ENCODE measurements at regions not wholly inside any gene's neighbourhood (a gene's known extent, or its start where the extent isn't known, plus 50 kb on each side); places are given as distances from the start of the nearest gene placed in this dataset.
"Not testable (repeated sequence)": the region's sequence is repeated elsewhere in the genome, so short reads cannot be mapped to it uniquely, and the experiment has no call there.

GRCh38 chrX:130552444-130553073, 150.8 kb downstream of the RBMX2 start:
- no peak for DNase-seq

DNA sequence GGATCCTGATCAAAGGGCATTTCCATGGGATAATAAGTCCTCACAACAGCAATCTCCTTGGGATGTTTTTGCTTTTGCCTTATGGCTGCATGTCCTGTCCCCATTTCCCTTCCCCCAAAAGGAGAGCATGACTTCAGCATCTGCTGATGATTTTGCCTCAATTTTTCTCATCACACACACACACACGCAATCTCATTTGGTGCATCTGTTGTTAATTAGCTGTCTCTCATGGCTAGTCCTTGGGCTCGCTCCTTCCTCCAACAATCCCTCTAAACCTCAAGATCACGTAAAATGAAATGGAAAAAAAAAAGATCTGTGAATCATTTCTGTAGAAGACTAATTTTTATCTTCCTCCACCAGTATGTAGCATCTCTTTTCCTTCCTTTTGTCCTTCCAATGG, 153.6 kb downstream of the RBMX2 start:
- DNase-seq: no peak

GRCh38 chrX:130555757-130556156, 154.0 kb downstream of the RBMX2 start:
- no peak for DNase-seq

- DNase-seq: no peak
These were observed 155.2 kb downstream of the RBMX2 start for GRCh38 chrX:130556951-130557350.

DNA sequence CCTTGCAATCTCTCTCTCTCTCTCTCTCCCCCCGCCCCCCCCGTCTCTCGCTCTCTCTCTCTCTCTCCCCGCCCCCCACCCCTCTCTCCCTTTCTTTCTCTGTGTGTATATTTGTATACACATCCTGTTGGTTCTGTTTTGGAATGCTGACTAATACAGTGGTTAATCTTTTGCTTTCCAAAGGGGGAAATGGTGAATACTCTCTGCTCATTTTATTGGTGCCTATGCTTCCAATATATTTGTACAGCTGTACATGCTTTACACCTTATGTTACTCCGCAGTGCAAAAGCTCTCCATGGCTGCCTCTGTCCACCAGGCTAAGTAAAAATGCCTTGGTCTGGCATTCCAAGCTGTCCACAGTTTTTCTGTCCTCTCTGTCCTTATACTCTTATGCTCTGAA, 158.8 kb downstream of the RBMX2 start:
- no peak for DNase-seq

GRCh38 chrX:130561930-130562329, 160.1 kb downstream of the RBMX2 start:
- no peak for DNase-seq

- no peak for DNase-seq
These were observed 161.7 kb downstream of the RBMX2 start for GRCh38 chrX:130563476-130563875.

GRCh38 chrX:130566028-130566683, 164.4 kb downstream of the RBMX2 start:
- DNase-seq: no peak

DNA sequence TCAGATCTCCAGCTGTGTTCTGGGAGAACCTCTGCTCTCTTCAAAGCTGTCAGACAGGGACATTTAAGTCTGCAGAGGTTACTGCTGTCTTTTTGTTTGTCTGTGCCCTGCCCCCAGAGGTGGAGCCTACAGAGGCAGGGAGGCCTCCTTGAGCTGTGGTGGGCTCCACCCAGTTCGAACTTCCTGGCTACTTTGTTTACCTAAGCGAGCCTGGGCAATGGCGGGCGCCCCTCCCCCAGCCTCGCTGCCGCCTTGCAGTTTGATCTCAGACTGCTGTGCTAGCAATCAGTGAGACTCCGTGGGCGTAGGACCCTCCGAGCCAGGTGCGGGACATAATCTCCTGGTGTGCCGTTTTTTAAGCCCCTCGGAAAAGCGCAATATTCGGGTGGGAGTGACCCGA, 171.2 kb downstream of the RBMX2 start:
- not testable (repeated sequence) for DNase-seq
